Bronchial epithelial cell (primary cell): ENCODE measurements at regions not wholly inside any gene's neighbourhood (a gene's known extent, or its start where the extent isn't known, plus 50 kb on each side); places are given as distances from the start of the nearest gene placed in this dataset.

Experiments
- DNase-seq: peaks from one replicate; pipeline ENCODE4 v3.0.0-alpha.2; 2010; ENCODE audit warnings: low read depth
- FAIRE-seq: peaks from 2 replicates; lab custom pipeline; 2011; peaks lifted over from hg19 to GRCh38; lab: Jason Lieb, UNC
- H3K27me3 ChIP-seq: 2 replicates; pipeline ENCODE4 v1.5.1; 2011; ENCODE audit warnings: low read length; ENCODE audit not compliant: control insufficient read depth, insufficient read depth
- H3K36me3 ChIP-seq: 2 replicates; pipeline ENCODE4 v1.5.1; 2011; ENCODE audit warnings: low read length; ENCODE audit not compliant: control insufficient read depth, insufficient read depth
- H3K4me3 ChIP-seq: 2 replicates; pipeline ENCODE4 v1.5.1; 2011; ENCODE audit warnings: mild to moderate bottlenecking, low read depth, low read length, control low read depth
- CTCF ChIP-seq: IDR thresholded peaks from 2 replicates; pipeline ENCODE4 v1.5.1; 2011; ENCODE audit warnings: mild to moderate bottlenecking, moderate library complexity, low read length, control low read depth, inconsistent platforms; ENCODE audit not compliant: insufficient read depth, severe bottlenecking

DNA sequence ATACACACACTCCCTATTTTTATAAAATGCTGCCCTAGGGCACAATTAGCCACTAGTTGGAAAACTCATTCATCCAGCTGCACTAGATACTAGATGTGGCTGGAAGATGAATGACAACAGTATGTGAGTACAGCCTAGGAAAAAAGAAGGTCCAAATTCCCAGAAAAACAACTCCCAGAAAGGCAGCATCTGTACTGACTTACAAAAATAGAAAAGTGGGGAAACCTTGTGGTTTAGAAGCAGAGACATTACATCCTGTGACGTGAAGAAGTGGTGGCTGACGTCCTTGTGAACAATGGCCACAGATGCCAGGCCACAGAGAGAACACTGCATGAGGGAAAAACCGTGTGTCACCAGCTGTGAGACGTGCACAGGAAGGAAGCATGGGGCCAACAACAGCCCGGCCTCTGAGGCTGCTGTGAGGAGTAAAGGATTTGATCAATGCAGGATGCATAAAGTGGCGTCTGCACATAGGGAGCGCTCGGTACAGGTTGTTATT lies 81.2 kb downstream of the SPRY1 start:
- TF ChIP-seq CTCF = no peak
- Histone ChIP-seq H3K4me3 (no peak overlapping the region), H3K27me3 (no peaks in the 10 kb centered on the region), H3K36me3 (no peaks in the 10 kb centered on the region)
- DNase-seq = no peak
- no peak for FAIRE-seq

GRCh38 chr4:123478859-123479345 lies 82.3 kb downstream of the SPRY1 start:
- H3K4me3 ChIP-seq = no peak overlapping the region
- H3K36me3 ChIP-seq = no peaks in the 10 kb centered on the region
- FAIRE-seq (no peak), DNase-seq (peak; percentile 43)
- no peak for TF ChIP-seq CTCF
- H3K27me3 ChIP-seq = no peaks in the 10 kb centered on the region

DNA sequence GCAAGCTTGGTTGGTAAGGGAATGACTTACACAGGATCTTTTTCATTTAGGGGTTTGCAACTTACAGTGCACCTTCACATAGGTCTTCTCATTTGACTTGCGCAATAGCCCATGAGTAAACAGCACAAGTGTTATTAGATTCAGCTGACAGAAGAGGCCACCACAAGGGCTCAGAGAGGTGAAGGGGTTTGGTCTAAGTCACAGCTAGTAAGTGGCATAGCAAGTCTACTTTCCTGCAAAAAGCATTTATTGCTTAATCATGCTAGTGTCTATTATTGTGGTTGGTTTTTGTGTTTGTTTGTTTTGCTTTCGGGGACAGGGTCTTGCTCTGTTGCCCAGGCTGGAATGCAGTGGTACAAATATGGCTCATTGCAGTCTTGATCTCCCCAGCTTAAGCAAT lies 83.3 kb downstream of the SPRY1 start:
- FAIRE-seq (no peak), DNase-seq (peak; percentile 74)
- Histone ChIP-seq H3K4me3 (no peak overlapping the region), H3K36me3 (no peaks in the 10 kb centered on the region), H3K27me3 (no peaks in the 10 kb centered on the region)
- TF ChIP-seq CTCF = no peak

GRCh38 chr4:123480706-123481418 lies 84.3 kb downstream of the SPRY1 start:
- FAIRE-seq (peak; percentile 80), DNase-seq (peak; percentile 97)
- TF ChIP-seq CTCF = no peak
- Histone ChIP-seq H3K36me3 (no peaks in the 10 kb centered on the region), H3K27me3 (no peaks in the 10 kb centered on the region), H3K4me3 (no peak overlapping the region)

GRCh38 chr4:123481717-123482116 lies 85.1 kb downstream of the SPRY1 start:
- Histone ChIP-seq H3K36me3 (no peaks in the 10 kb centered on the region), H3K27me3 (no peaks in the 10 kb centered on the region), H3K4me3 (no peak overlapping the region)
- no peak for DNase-seq
- TF ChIP-seq CTCF = no peak
- no peak for FAIRE-seq
